ENCODE measurements at regions not wholly inside any gene's neighbourhood (a gene's known extent, or its start where the extent isn't known, plus 50 kb on each side); places are given as distances from the start of the nearest gene placed in this dataset.

GRCh38 chr6:22906091-22906549, 336.8 kb downstream of the HDGFL1 start:
- DNase-seq (ENCODE audit: low read depth), result peak; percentile 65
- H3K4me3 ChIP-seq (ENCODE audit: low read depth, low read length), result no peak overlapping the region
- peak; percentile 61 for TF ChIP-seq CTCF (conservative IDR thresholded peaks at IDR 0.05; ENCODE audit: low read depth, low read length)

- no peak for TF ChIP-seq CTCF (conservative IDR thresholded peaks at IDR 0.05; ENCODE audit: low read depth, low read length)
- no peak overlapping the region for H3K4me3 ChIP-seq (ENCODE audit: low read depth, low read length)
- no peak for DNase-seq (ENCODE audit: low read depth)
Measured at GRCh38 chr6:22907085-22907484, 337.7 kb downstream of the HDGFL1 start.

- H3K4me3 ChIP-seq (ENCODE audit: low read depth, low read length), result no peak overlapping the region
- TF ChIP-seq CTCF (conservative IDR thresholded peaks at IDR 0.05; ENCODE audit: low read depth, low read length), result no peak
- DNase-seq (ENCODE audit: low read depth), result no peak
Measured at GRCh38 chr6:22910370-22910769, 341.0 kb downstream of the HDGFL1 start.

GRCh38 chr6:22913612-22914011, 344.2 kb downstream of the HDGFL1 start:
- TF ChIP-seq CTCF (conservative IDR thresholded peaks at IDR 0.05; ENCODE audit: low read depth, low read length), result no peak
- no peak for DNase-seq (ENCODE audit: low read depth)
- no peak overlapping the region for H3K4me3 ChIP-seq (ENCODE audit: low read depth, low read length)

GRCh38 chr6:22917344-22917743, 348.0 kb downstream of the HDGFL1 start:
- TF ChIP-seq CTCF (conservative IDR thresholded peaks at IDR 0.05; ENCODE audit: low read depth, low read length), result no peak
- DNase-seq (ENCODE audit: low read depth), result no peak
- H3K4me3 ChIP-seq (ENCODE audit: low read depth, low read length), result no peak overlapping the region

GRCh38 chr6:22921828-22922227, 352.5 kb downstream of the HDGFL1 start:
- no peak for TF ChIP-seq CTCF (conservative IDR thresholded peaks at IDR 0.05; ENCODE audit: low read depth, low read length)
- H3K4me3 ChIP-seq (ENCODE audit: low read depth, low read length), result no peak overlapping the region
- DNase-seq (ENCODE audit: low read depth), result no peak

- no peak overlapping the region for H3K4me3 ChIP-seq (ENCODE audit: low read depth, low read length)
- TF ChIP-seq CTCF (conservative IDR thresholded peaks at IDR 0.05; ENCODE audit: low read depth, low read length), result no peak
- DNase-seq (ENCODE audit: low read depth), result no peak
Measured at GRCh38 chr6:22925304-22925835, 356.0 kb downstream of the HDGFL1 start.
